ENCODE measurements at regions not wholly inside any gene's neighbourhood (a gene's known extent, or its start where the extent isn't known, plus 50 kb on each side); places are given as distances from the start of the nearest gene placed in this dataset.

DNA sequence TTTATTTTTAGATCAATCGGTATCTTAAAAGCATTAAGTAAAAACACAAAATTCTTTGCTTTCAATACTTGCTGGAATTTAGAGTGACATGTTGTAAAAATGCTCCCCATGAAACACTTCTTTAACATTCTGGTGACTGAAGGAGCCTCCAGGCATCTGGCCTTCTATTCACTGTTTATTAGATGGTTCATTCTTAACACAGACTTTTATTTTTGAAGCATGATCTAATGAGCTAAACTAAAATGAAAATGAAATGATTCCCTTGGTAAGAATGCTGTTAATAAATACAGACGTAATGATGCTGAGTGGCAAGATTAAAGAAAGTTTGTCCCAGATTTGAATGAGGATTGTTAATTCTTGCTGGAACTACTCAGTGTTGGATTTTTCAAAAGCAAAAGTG is 698.4 kb downstream of the TENT5A start:
- TF ChIP-seq, protein P1, sequence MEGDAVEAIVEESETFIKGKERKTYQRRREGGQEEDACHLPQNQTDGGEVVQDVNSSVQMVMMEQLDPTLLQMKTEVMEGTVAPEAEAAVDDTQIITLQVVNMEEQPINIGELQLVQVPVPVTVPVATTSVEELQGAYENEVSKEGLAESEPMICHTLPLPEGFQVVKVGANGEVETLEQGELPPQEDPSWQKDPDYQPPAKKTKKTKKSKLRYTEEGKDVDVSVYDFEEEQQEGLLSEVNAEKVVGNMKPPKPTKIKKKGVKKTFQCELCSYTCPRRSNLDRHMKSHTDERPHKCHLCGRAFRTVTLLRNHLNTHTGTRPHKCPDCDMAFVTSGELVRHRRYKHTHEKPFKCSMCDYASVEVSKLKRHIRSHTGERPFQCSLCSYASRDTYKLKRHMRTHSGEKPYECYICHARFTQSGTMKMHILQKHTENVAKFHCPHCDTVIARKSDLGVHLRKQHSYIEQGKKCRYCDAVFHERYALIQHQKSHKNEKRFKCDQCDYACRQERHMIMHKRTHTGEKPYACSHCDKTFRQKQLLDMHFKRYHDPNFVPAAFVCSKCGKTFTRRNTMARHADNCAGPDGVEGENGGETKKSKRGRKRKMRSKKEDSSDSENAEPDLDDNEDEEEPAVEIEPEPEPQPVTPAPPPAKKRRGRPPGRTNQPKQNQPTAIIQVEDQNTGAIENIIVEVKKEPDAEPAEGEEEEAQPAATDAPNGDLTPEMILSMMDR (conservative IDR thresholded peaks at IDR 0.05; ENCODE audit: low read depth, low read length), result no peak
- TF ChIP-seq EZH2 (IDR thresholded peaks at IDR 0.05; ENCODE audit: borderline replicate concordance, low read depth, low read length, poor library complexity, severe bottlenecking), result no peak
